ENCODE measurements at regions not wholly inside any gene's neighbourhood (a gene's known extent, or its start where the extent isn't known, plus 50 kb on each side); places are given as distances from the start of the nearest gene placed in this dataset.

DNA sequence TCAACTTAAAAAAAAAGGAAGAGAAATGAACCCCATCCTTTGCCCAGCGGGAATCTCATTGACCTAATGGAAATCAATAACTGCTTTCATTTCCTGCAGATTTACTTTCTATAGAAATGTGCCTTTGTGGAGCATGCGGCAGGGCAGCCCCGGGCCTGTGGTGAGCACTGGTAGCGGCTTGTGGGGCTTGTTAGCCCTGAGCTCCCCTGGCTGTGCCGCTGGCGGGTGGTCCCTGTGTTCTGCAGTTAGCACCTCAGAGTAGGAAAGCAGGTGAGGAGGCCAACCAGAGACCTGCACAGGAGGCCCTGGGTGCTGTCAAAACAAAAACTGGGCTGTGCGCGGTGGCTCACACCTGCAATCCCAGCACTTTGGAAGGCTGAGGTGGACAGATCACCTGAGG, 76.8 kb upstream of the CDK20 start:
- DNase-seq (ENCODE audit: extremely low read depth, low read depth), result no peak
- TF ChIP-seq, protein P1, sequence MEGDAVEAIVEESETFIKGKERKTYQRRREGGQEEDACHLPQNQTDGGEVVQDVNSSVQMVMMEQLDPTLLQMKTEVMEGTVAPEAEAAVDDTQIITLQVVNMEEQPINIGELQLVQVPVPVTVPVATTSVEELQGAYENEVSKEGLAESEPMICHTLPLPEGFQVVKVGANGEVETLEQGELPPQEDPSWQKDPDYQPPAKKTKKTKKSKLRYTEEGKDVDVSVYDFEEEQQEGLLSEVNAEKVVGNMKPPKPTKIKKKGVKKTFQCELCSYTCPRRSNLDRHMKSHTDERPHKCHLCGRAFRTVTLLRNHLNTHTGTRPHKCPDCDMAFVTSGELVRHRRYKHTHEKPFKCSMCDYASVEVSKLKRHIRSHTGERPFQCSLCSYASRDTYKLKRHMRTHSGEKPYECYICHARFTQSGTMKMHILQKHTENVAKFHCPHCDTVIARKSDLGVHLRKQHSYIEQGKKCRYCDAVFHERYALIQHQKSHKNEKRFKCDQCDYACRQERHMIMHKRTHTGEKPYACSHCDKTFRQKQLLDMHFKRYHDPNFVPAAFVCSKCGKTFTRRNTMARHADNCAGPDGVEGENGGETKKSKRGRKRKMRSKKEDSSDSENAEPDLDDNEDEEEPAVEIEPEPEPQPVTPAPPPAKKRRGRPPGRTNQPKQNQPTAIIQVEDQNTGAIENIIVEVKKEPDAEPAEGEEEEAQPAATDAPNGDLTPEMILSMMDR (IDR thresholded peaks at IDR 0.05; ENCODE audit: low read depth, low read length), result no peak

DNA sequence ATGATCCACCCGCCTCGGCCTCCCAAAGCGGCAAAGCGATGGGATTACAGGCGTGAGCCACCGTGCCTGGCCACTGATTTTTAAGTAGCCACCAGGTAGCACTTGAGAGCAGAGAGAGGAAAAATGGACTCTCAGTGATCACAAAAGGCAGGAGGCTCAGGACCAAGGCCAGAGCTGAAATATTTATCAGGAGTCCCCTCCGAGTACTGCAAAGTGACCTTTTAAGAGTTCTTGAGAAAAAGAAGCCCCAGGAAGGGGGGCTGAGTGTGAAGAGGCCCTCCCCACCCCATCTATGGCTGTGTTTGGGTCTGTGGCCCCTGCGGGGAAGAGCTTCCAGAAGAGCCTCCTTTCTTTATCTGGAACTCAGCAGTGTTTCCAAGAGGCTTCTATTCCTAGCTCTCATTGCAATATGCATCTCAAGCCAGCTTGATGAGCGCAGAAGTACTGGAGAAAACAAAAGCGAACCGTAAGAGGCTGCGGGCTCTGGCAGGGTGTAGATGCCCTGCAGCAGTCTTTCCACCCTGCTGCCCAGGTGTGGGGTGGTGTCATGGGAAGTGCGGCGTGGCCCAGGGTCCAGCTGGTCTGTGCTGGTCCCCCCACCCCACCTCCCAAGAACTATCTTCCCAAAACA, 75.5 kb upstream of the CDK20 start:
- TF ChIP-seq, protein P1 (IDR thresholded peaks at IDR 0.05; ENCODE audit: low read depth, low read length), result no peak
- no peak for DNase-seq (ENCODE audit: extremely low read depth, low read depth)

DNA sequence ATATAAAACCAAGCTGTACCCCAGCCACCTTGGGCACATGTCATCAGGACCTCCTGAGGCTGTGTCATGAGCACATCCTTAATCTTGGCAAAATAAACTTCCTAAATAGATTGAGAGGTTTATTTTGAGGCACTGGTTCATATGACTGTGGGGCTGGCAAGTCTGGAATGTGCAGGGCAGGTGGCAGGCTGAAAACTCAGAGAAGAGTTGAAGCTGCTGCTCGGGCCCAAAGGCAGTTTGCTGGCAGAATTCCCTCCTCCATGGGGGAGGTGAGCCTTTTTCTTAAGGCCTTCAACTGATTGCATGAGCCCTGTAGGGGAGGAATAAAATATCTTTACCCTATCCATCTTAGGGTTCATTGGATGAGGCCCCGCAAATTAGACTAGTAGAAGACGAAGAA, 72.2 kb upstream of the CDK20 start:
- DNase-seq (ENCODE audit: extremely low read depth, low read depth), result no peak
- TF ChIP-seq, protein P1 (IDR thresholded peaks at IDR 0.05; ENCODE audit: low read depth, low read length), result no peak

DNA sequence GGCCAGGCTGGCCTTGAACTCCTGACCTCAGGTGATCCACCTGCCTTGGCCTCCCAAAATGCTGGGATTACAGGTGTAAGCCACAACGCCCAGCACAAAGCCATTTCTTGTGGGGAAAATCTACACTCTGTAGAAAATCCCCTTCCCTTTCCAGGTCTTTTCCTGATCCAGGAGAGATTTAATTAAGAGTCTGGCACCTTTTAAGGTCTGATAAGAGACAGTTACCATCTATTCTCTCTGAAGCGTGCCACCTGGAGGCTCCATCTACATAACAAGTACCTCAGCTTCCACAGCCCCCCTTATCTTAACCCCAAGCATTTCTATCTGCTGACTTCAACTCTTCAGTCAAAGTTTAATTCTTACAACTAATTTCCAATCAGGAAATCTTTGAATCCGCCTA, 71.4 kb upstream of the CDK20 start:
- TF ChIP-seq, protein P1 (IDR thresholded peaks at IDR 0.05; ENCODE audit: low read depth, low read length), result no peak
- no peak for DNase-seq (ENCODE audit: extremely low read depth, low read depth)

DNA sequence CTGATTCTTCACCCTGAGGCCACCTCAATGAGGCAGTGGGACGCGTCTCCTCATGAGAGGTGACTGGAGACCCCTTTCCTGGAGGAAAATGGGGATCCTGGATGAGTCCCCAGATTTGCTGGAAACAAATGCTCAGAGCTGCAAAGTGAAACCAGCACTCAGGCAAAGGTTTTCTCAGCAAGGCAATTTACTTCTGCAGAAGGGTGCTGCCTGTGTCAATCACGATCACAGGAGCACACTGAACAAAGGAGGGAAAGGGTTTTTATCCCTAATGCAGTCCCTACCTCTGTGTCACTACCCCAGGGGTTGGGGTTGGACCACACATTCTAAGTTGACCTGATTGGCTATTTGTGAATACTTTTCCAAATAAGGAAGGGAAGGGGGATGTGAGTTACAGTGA, 69.9 kb upstream of the CDK20 start:
- DNase-seq (ENCODE audit: extremely low read depth, low read depth), result no peak
- TF ChIP-seq, protein P1 (IDR thresholded peaks at IDR 0.05; ENCODE audit: low read depth, low read length), result no peak

DNA sequence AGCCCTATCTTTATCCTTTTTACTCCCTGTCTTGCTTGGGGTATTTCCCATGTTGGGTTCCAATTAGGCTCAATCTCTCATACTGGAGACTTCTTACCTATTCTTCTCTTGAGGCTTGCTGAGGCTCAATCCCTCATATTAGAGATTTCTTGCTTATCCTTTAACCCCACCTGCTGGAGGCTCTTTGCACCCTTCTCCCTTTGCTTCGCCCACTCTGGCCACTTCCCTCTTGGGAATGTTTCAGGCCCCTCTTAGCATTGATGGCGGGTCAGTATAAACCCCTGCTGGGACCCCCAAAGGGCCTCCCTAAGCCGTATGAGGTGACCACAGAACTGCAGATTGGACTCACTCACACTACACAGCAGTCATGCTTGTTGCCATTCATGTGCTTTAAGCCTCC, 69.3 kb upstream of the CDK20 start:
- TF ChIP-seq, protein P1 (IDR thresholded peaks at IDR 0.05; ENCODE audit: low read depth, low read length), result no peak
- no peak for DNase-seq (ENCODE audit: extremely low read depth, low read depth)

DNA sequence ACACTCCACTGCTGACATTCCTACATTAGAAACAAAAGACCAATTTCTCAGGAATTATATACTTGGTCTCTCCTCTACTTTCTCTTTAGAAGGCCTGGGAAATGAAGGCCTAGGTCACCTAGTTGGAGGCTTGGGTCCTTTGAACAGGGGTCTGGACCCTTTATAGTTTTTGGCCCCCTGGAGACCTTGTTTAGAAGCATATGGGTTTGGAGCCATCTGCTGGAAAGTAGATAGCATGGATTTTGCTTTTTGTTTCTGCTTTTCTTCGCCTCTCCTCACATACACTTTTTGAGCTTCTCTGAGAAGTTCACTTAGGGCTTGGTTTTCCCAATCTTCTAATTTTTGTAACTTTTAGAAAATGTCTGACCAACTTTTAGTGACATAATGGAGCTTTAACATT, 67.1 kb upstream of the CDK20 start:
- TF ChIP-seq, protein P1 (IDR thresholded peaks at IDR 0.05; ENCODE audit: low read depth, low read length), result peak; percentile 52
- DNase-seq (ENCODE audit: extremely low read depth, low read depth), result no peak

All from AG09319 (cell line).